HG02884 (cell line): ENCODE measurements at regions not wholly inside any gene's neighbourhood (a gene's known extent, or its start where the extent isn't known, plus 50 kb on each side); places are given as distances from the start of the nearest gene placed in this dataset.
A peak's percentile ranks its signal among the peaks of the same experiment; 100 is the strongest.
"Not testable (repeated sequence)": the region's sequence is repeated elsewhere in the genome, so short reads cannot be mapped to it uniquely, and the experiment has no call there.

ENCODE experiments used
- ATAC-seq: cut with Tn5 transposase; IDR thresholded peaks from one replicate; pipeline ENCODE4 v1.9.1; 2021; ENCODE audit warnings: mild to moderate bottlenecking, moderate library complexity; ENCODE audit not compliant: unreplicated experiment

- ATAC-seq, result peak; percentile 76
These were observed 102.5 kb downstream of the RAMP3 start for GRCh38 chr7:45259966-45260646.

GRCh38 chr7:45267262-45267661 is 109.7 kb downstream of the RAMP3 start:
- no peak for ATAC-seq

GRCh38 chr7:45268013-45268412 is 110.4 kb downstream of the RAMP3 start:
- ATAC-seq, result no peak

- no peak for ATAC-seq
These were observed 111.6 kb downstream of the RAMP3 start for GRCh38 chr7:45269192-45269591.

- no peak for ATAC-seq
These were observed 121.3 kb downstream of the RAMP3 start for GRCh38 chr7:45278763-45279398.

GRCh38 chr7:45289611-45290010 is 132.0 kb downstream of the RAMP3 start:
- not testable (repeated sequence) for ATAC-seq

- ATAC-seq, result no peak
These were observed 133.3 kb downstream of the RAMP3 start for GRCh38 chr7:45290880-45291279.

GRCh38 chr7:45292481-45292880 is 134.9 kb downstream of the RAMP3 start:
- ATAC-seq, result no peak

- ATAC-seq, result no peak
These were observed 135.8 kb downstream of the RAMP3 start for GRCh38 chr7:45293295-45293942.

- no peak for ATAC-seq
These were observed 137.0 kb downstream of the RAMP3 start for GRCh38 chr7:45294559-45294958.

GRCh38 chr7:45295222-45295621 is 137.6 kb downstream of the RAMP3 start:
- no peak for ATAC-seq

- ATAC-seq, result no peak
These were observed 139.2 kb downstream of the RAMP3 start for GRCh38 chr7:45296748-45297147.

- ATAC-seq, result no peak
These were observed 149.2 kb downstream of the RAMP3 start for GRCh38 chr7:45306752-45307305.

GRCh38 chr7:45311597-45311996 is 154.0 kb downstream of the RAMP3 start:
- no peak for ATAC-seq

- not testable (repeated sequence) for ATAC-seq
These were observed 157.9 kb downstream of the RAMP3 start for GRCh38 chr7:45315512-45315911.

- no peak for ATAC-seq
These were observed 167.2 kb downstream of the RAMP3 start for GRCh38 chr7:45324683-45325237.

- no peak for ATAC-seq
These were observed 167.8 kb downstream of the RAMP3 start for GRCh38 chr7:45325378-45325777.

GRCh38 chr7:45328403-45328981 is 170.9 kb downstream of the RAMP3 start:
- ATAC-seq, result no peak

- no peak for ATAC-seq
These were observed 174.0 kb downstream of the RAMP3 start for GRCh38 chr7:45331563-45331962.

GRCh38 chr7:45335024-45335423 is 177.4 kb downstream of the RAMP3 start:
- ATAC-seq, result not testable (repeated sequence)

GRCh38 chr7:45342236-45342635 is 184.6 kb downstream of the RAMP3 start:
- ATAC-seq, result no peak
